HG03342 (cell line): ENCODE measurements at regions not wholly inside any gene's neighbourhood (a gene's known extent, or its start where the extent isn't known, plus 50 kb on each side); places are given as distances from the start of the nearest gene placed in this dataset.
A peak's percentile ranks its signal among the peaks of the same experiment; 100 is the strongest.
"Not testable (repeated sequence)": the region's sequence is repeated elsewhere in the genome, so short reads cannot be mapped to it uniquely, and the experiment has no call there.

Source experiments
- ATAC-seq: cut with Tn5 transposase; IDR thresholded peaks from one replicate; pipeline ENCODE4 v1.9.1; 2021; ENCODE audit warnings: mild to moderate bottlenecking, moderate library complexity; ENCODE audit not compliant: unreplicated experiment

DNA sequence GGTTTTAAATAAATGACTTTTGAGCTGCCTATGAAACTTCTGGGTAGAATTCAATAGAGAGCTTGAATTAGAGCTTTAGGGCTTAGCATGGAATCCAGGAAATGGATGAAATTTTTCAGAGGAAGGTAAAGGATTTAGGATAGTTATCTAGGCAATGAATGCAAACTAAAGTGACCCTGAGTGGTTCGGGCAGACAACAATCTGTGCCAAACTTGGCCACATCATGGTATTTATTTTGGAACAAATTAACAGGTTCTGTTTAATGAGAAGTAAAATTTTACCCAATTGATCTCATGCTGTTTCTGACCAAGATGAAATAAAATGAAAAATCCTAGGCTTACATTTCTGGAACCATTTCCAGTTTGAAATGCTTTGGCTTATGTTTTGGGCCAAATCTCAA is 934.4 kb downstream of the MAT2B start:
- ATAC-seq = no peak

DNA sequence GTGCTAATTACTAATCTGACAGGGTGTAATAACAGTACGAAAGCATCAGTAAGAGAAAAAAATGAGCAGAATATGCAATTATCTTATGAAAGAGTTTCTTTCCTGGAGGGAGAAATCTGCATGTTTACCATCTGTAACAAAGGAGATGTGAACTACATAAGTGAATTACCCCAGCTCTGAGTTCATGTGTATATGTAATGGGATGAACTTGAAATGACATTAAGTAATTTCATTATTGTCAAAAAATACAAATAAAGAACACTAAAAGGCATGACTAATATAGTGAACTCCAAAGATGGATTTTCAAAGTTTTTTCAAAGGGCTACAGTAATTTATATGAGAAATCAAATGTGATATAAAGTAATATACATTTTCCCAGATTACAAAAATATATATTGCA is 944.0 kb downstream of the MAT2B start:
- no peak for ATAC-seq

DNA sequence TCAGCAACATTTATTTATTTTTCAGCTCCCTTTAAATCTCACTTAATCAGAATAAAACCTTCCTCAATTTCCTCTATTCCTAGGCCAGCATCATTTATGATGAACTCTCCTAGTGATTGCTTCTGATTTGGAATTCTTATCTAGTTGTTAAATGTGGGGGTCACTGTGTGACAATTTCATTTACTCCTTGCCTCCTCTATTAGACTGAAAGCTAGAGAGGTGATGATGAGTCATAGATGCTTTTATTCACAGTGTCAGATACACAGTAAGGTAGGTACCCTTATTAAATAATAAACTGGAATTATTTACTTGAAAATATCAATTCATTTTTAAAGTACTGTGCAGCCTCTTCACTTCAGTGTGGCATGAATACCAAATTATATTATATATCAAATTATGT is 960.6 kb downstream of the MAT2B start:
- no peak for ATAC-seq

DNA sequence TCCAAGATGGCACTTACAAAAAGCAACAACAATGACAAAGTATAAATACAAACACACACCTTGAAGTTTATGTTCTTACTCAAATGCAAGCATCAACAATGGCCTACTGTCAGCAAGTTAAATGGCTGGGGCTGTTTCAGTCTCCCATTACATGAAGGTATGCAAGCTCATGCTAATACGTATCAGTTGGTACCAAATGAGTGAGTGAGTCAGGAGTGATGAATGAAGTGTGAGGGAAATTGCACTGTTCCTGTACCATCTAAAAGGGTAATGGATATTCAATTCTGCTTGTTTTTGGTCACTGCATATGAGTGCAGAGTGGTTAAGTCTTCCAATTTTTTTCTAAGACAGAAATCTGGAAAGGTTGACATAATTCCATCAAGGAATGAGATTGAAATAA is 964.9 kb downstream of the MAT2B start:
- ATAC-seq = no peak

DNA sequence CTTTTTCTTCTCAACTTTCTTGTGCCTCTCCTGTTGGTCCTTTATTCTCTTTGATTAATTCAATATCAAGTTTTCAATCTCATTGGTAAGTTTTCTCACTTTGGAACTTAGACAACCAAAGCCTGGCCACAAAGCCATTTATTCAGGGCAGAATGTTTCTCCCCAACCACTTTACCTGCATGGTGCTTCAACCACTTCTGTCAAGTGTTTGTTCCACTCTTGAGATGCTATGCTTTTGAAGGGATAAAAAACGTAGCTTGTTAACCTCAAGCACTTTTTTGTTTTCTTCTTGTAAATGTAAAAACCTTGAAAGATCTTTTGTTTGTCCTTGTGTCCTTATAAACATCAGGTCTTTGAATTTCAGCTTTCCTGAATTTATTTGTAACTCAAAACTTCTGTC is 966.7 kb downstream of the MAT2B start:
- ATAC-seq = no peak

DNA sequence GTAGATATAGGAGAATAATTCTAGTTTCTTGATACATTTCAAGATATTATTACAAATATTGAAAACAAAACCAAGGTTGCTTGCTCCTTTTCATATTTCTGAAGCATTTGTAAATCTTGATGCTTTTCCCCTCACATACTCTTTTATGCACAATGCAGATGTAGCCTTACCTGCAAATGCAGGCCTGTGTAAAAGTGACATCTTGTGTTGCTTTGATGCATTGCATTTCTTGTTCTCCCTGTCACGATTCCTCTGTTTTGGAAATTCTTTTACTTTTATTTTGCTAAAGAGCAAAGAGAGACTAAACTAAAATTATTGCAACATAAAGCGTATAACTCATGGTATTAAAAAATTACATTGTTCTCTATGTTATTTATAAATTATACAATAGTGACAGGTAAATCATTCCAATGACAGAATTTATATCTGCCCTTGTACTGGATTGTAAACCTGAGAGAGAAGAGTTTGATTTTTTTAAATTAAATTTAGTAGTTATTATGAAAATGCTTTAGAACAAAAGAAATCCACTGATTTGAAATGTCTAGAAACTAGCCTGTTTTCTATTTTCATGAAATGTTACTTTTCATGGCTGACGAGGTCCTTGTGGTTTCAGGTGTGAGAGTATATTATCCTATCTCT is 970.0 kb downstream of the MAT2B start:
- ATAC-seq = no peak

DNA sequence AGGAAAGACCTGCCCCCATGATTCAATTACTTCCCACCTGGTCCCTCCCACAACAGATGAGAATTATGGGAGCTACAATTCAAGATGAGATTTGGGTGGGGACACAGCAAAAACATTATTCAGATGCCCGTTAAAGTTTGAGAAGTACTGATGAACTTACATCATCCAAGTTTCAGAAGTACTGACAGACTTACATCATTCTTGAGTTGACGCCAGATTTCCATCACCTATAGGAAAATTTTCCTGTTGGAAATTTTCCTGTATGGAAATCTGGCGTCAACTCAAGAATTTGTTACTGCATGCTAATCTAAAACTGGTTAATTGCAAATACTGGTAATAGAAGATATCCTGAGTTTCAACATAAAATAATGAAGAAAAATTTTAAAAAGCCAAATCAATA is 975.9 kb downstream of the MAT2B start:
- no peak for ATAC-seq

DNA sequence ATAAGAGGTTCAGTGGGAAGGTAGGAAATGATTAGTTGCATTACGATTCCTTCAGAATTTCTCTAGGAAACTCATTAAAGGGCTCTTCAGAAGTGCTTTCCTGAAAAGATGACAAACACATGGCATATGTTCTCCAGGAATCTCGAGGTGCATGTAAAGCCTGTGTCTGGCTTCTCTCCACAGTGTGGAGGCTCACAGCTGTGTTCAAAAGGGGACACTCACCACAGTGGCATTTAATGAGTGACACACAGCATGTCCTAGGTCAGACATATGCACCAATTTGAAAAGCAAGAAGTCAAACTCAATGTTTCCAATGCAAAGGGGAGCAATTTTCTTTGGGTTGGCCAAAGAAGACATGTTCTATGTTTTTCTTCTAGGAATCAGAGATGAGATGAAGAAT is 976.9 kb downstream of the MAT2B start:
- ATAC-seq = no peak

DNA sequence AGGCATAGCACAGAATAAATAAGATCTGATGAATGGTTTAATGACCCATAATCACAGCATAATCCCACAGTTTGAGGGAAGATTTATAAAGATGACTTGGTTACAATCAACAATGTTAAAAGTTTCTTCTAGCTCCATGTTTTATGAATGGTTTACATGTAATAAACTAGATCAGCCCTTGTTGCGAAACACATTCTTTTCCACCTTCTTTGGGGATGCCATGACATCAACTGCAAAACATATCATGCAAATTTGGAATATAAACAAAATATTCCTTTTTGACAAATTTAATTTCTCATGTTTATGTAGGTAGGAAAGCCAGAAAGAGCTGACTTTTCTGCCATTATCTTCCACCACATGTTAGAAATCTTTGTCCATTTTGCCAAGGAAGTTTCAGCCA is 979.5 kb downstream of the MAT2B start:
- no peak for ATAC-seq

DNA sequence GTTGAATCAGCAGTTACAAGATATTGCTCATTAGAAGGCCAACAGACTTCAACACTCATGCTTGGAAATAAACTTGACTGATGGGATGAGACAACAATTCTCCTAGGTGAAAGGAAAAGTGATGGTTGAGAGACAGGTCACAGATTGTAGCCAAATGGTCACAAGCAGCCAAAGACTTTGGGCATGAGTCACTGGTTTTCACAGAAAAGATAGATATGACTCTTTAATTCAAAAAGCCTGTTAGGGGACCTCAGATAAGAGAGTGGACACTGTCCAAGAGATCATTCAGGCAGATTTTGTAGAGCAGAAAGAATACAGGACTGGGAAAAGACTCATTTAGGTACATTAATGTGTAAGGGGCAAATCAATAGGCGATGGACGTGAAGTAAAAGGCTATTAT is 982.5 kb downstream of the MAT2B start:
- no peak for ATAC-seq

DNA sequence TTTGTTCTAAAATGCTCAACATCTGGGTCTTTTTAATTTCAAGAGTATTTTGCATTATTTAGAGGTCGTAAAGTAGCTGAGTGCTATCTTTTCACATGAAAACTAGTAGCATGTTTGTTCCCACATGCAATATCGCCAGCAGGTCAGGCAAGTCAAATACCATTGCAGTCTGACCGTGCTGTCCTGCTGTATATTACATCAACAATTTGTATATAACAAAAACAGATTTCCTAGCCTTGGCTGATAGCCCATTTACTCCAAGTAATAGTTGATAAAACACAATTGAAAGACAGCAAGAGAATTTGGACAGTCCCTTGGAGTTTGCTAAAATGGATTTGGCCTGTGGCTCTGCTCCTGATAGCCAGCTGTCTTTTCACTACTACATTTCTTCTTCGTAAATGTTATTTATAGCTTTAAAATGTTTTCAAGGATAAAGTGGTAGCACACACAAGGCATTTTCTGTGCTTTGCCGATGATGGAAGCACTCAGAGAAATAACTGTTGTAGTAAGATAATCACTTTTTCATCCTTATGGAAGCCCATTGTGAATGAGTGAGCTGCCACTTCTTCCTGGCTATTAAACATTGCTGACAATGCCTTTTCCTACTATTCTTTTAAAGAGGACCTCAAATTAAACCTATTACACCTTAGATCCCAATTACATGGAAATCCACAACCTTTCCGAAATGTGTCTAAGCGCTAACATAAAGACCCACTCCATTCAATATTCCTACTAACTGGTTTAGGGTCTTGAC is 992.1 kb downstream of the MAT2B start:
- no peak for ATAC-seq

DNA sequence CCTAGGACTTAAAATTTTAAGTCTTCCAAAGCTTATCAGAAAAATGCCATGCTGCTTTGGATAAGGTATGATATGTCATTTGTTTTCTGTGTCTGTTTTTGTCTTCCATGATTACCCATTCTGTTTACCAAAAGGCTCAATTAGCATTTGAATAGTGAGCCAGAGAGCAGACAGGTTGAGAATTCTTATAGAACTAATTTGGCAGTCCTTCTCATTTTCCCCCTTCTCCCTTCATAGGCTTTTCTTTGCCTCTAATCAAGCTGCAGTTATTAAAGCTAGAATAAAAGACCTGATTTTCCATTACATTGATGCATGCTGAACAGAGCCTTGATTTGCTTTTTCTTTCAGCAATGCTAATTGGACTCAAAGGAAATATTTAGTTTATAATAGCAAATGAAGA is 993.0 kb downstream of the MAT2B start:
- ATAC-seq = no peak

DNA sequence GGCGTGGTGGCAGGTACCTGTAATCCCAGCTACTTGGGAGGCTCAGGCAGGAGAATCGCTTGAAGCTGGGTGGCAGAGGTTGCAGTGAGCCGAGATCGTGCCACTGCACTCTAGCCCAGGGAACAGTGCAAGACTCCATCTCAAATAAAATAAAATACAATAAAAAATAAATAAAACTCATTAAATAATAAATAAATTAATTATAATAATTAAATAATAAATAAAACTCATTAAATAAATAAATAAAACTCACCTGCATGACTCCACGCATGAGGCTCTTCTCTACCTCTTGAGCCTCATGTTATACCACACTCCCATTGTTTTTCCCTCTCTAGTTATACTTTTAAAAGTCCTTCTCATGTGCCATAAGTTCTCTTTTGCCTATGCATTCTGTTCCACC is 995.4 kb downstream of the MAT2B start:
- no peak for ATAC-seq

DNA sequence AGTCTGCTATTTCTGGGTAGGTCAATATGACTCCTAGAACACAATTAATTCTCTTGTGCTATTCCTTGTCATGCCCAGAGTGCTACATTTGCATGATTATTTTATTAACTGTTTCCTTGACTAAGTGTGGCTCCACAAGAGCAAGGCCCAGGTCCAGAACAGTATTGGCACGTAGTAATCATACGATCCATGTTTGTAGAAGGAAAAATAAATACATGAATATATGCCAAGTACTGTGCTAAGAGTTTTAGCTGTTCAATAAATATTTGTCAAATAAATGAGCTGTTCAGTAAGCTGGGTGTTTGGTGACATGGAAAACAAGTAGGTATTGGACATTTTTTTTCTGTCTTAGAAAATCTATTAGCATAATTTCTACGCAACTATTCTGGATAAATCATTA is 995.9 kb downstream of the MAT2B start:
- no peak for ATAC-seq

DNA sequence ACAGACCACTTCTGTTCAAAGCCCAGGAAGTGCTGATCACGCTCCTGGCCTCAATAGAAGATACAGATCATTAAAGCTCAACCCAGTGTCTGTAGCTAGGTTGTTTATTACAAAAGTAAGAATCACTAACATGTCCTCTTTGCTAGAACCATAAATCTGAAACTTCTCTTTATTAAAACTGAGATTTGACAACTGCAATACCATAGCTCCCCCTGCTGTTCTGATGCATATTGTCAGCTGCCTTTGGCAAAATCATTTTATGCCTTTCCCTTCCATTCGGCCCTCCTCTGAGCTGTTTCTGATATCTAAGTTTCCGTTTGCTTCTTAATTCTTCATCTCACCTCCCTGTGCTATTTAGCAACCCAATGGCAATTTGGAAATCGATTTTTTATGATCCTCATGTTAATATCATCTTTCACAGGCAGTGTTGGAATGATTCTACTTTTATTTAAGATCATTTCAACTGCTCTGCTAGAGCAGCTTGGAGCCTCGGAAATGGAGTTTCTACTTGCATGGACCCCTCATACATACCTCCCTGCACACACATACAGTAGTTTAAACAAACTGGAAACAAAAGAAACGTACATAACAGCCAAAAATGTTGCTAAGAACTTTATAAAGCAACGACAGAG is 998.8 kb downstream of the MAT2B start:
- ATAC-seq = peak; percentile 71

DNA sequence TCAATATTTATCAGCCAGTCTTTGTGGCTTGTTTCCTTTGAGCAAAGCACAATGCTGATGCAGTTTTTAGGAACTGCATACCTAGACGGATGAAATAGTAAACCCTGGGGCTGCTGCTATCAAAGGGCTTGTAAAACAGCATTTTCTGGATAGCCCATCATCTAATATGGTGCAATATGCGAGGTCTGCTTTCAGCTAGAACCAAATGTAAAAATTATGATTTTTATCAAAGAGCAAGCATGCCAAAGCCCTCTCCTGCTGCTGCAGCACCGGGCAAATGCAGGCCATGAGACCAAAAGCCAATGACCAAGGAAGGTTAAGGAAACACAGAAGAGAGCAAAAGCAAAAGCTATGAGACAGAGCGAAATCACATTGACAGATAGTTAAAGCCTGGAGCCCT is 1000.4 kb downstream of the MAT2B start:
- ATAC-seq = no peak

DNA sequence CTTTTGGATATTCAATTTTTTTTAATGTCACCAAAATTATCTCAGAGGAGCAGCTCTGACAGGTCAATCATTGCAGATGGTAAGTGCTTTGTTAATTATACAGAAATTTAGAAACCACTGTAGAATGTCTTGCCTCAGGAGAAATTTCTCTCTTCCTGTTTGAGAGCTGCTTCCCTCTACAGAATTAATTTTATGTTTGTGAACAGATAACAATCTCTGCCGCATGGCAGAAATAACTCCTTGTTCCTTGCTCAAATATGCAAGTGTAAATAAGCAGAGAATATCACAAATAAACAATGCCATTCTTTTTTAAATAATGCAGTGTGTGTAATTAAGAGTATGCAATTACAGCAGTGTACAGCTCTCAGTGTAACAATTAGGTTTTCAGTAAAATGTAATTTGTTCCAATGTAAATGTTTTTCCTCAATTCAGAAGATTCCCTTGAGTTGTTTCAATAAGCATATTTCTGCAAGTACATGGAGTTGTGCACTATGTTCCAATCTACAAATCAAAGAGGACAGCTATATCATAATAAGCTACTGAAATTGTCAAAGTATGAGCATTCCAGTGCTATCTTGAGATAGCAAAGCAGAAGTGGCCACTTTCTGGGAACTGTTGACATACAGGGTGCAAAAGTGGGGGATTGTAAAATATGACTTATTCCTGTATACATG is 1012.8 kb downstream of the MAT2B start:
- ATAC-seq = no peak

DNA sequence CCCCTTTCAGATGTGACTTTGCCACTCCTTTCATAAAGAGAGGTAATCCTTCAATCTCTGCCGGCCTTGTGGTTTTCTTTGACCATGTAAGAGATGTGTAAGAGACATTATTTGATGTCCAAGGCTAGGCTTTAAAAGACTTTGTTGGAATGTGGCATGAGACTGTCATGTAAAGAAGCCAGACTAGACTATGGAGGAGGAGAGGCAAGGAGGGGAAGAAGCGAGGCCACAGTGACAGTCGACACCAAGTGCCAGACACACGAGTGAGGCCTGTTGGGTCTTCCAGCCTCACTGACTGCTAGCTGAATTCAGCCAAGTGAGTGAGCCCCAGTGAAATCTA is 1013.3 kb downstream of the MAT2B start:
- ATAC-seq = no peak

DNA sequence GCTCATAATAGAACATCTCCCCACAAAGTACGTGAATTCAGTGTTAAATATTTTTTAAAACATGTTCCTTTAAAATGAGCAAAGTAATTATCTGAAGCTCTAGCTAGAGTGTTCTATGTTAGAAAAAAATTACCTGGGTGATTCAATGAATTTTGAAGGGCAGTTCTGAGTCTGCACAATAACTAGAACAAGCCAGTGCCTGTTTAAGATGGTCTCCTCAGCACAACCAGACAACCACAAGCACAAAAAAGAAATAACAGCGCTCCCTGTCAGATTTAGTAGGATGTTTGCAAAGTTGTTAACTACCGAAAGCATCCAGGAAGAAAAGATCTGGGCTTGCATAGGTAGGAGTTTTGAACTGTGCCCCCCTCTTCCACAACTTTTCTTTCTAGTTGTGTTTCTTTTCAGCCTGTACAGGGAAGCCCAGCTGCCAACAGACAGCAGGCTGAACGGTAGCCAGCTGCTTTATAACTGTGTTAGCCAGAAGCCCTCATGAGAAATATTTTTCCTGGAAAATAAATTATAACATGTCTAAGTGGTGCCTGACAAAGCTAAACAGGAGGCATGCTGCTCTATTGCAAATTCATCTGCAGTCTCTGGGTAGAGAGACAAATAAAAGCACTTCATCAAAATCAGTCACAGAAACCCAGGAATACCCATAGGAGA is 1026.9 kb downstream of the MAT2B start:
- no peak for ATAC-seq

DNA sequence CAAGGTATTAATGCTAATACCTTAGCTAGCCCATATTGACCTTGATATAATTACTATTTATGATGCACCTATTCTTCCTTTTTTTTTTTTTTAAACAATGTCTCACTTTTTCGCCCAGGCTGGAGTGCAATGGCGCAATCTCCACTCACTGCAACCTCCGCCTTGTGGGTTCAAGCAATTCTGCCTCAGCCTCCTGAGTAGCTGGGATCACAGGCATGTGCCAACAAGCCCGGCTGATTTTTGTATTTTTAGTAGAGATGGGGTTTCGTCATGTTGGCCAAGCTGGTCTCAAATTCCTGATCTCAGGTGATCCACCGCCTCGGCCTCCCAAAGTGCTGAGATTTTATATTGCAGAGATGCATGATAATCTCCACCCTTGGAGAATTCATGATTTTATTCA is 1028.0 kb downstream of the MAT2B start:
- not testable (repeated sequence) for ATAC-seq

DNA sequence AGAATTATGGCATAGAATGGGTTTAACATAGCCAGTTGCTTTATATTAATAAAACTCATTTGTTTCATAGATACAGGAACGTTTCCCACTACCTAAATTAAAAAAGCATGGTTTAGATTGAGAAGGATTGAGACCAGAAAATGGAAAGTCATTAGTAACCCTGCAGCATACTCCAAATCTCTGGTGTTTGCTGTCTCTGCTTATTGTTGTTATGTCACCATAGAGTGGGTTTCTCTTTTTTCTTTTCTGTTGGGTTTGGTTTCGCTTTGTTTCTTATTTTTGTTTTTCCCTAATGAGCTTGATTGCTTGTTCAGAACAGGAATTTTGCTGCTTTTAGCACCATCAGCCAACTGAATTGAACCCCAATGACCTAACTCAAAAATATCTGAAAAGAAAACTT is 1034.8 kb downstream of the MAT2B start:
- no peak for ATAC-seq
